ENCODE measurements at regions not wholly inside any gene's neighbourhood (a gene's known extent, or its start where the extent isn't known, plus 50 kb on each side); places are given as distances from the start of the nearest gene placed in this dataset.

DNA sequence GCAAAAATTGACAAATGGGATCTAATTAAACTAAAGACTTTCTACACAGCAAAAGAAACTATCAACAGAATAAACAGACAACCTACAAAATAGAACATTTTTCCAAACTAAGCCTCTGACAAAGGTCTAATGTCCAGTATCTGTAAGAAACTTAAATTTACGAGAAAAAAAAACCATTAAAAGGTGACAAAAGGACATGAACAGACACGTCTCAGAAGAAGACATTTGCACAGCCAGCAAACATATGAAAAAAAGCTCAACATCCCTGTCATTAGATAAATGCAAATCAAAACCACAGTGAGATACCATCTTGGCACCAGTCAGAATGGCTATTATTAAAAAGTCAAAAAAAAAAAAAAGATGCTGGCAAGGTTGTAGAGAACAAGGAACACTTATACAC, 70.6 kb upstream of the GRIK2 start (continued):
- TF ChIP-seq, protein P1, sequence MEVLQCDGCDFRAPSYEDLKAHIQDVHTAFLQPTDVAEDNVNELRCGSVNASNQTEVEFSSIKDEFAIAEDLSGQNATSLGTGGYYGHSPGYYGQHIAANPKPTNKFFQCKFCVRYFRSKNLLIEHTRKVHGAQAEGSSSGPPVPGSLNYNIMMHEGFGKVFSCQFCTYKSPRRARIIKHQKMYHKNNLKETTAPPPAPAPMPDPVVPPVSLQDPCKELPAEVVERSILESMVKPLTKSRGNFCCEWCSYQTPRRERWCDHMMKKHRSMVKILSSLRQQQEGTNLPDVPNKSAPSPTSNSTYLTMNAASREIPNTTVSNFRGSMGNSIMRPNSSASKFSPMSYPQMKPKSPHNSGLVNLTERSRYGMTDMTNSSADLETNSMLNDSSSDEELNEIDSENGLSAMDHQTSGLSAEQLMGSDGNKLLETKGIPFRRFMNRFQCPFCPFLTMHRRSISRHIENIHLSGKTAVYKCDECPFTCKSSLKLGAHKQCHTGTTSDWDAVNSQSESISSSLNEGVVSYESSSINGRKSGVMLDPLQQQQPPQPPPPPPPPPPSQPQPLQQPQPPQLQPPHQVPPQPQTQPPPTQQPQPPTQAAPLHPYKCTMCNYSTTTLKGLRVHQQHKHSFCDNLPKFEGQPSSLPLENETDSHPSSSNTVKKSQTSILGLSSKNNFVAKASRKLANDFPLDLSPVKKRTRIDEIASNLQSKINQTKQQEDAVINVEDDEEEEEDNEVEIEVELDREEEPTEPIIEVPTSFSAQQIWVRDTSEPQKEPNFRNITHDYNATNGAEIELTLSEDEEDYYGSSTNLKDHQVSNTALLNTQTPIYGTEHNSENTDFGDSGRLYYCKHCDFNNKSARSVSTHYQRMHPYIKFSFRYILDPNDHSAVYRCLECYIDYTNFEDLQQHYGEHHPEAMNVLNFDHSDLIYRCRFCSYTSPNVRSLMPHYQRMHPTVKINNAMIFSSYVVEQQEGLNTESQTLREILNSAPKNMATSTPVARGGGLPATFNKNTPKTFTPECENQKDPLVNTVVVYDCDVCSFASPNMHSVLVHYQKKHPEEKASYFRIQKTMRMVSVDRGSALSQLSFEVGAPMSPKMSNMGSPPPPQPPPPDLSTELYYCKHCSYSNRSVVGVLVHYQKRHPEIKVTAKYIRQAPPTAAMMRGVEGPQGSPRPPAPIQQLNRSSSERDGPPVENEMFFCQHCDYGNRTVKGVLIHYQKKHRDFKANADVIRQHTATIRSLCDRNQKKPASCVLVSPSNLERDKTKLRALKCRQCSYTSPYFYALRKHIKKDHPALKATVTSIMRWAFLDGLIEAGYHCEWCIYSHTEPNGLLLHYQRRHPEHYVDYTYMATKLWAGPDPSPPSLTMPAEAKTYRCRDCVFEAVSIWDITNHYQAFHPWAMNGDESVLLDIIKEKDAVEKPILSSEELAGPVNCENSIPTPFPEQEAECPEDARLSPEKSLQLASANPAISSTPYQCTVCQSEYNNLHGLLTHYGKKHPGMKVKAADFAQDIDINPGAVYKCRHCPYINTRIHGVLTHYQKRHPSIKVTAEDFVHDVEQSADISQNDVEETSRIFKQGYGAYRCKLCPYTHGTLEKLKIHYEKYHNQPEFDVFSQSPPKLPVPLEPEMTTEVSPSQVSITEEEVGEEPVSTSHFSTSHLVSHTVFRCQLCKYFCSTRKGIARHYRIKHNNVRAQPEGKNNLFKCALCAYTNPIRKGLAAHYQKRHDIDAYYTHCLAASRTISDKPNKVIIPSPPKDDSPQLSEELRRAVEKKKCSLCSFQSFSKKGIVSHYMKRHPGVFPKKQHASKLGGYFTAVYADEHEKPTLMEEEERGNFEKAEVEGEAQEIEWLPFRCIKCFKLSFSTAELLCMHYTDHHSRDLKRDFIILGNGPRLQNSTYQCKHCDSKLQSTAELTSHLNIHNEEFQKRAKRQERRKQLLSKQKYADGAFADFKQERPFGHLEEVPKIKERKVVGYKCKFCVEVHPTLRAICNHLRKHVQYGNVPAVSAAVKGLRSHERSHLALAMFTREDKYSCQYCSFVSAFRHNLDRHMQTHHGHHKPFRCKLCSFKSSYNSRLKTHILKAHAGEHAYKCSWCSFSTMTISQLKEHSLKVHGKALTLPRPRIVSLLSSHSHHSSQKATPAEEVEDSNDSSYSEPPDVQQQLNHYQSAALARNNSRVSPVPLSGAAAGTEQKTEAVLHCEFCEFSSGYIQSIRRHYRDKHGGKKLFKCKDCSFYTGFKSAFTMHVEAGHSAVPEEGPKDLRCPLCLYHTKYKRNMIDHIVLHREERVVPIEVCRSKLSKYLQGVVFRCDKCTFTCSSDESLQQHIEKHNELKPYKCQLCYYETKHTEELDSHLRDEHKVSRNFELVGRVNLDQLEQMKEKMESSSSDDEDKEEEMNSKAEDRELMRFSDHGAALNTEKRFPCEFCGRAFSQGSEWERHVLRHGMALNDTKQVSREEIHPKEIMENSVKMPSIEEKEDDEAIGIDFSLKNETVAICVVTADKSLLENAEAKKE (CRISPR knock-in tag; IDR thresholded peaks at IDR 0.05) = no peak

DNA sequence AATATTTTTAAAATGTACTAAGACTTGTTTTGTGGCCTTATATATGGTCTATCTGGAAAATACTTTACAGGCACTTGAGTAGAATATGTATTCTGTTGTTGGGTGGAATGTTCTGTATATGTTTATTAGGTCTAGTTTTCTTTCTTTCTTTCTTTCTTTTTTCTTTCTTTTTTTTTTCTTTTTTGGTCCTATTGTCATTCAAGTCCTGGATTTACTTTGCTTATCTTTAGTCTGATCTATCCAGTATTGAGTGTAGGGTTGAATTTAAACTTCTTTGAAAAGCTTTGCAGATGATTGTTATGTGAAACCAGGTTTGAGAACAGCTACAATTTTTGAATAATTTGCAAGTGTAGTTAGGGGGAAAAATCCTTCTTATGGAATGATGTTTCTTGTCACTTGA, 67.1 kb upstream of the GRIK2 start:
- Histone ChIP-seq H4K20me1 (replicated peaks; ENCODE audit: insufficient read depth) (no peaks in the 10 kb centered on the region), H3K4me3 (no peak overlapping the region), H3K4me1 (ENCODE audit: insufficient read depth) (peaks cover 9% of the 10 kb centered on the region; the same call in 1 of the 2 replicates), H3K4me2 (no peak overlapping the region), H3K36me3 (ENCODE audit: insufficient read depth) (no peaks in the 10 kb centered on the region), H3F3A (replicated peaks; ENCODE audit: low read depth) (no peaks in the 10 kb centered on the region), H3K79me2 (replicated peaks; ENCODE audit: insufficient read depth) (no peaks in the 10 kb centered on the region), H3K9me2 (ENCODE audit: insufficient read depth) (no peaks in the 10 kb centered on the region), H3K27me3 (ENCODE audit: insufficient read depth) (no peaks in the 10 kb centered on the region), H3K27ac (ENCODE audit: low read depth) (no peak overlapping the region), H2AFZ (no peak overlapping the region)
- no peaks in the 10 kb centered on the region for H3K27me3 Mint-ChIP-seq (ENCODE audit: insufficient read depth, low read depth, poor library complexity)
- DNase-seq (ENCODE audit: low spot score) (no peak), ATAC-seq (no peak)
- H3K4me3 Mint-ChIP-seq = no peak overlapping the region
- H3K27ac Mint-ChIP-seq = peak overlapping the region; percentile 31; the same call in 1 of the 2 replicates
- no peaks in the 10 kb centered on the region for H3K9me3 Mint-ChIP-seq
- peaks cover 6% of the 10 kb centered on the region; the same call in 2 of the 3 replicates for H3K4me1 Mint-ChIP-seq
- H3K36me3 Mint-ChIP-seq (ENCODE audit: low read depth) = no peaks in the 10 kb centered on the region
- no peak for TF ChIP-seq JUNB (IDR thresholded peaks at IDR 0.05; ENCODE audit: unreplicated experiment)
- no peak for TF ChIP-seq POLR2AphosphoS5 (IDR thresholded peaks at IDR 0.05; ENCODE audit: low read depth)
- no peak for TF ChIP-seq ZNF331 (CRISPR knock-in tag; IDR thresholded peaks at IDR 0.05; ENCODE audit: low read depth)
- TF ChIP-seq EZH2 (IDR thresholded peaks at IDR 0.05; ENCODE audit: low read depth, unreplicated experiment) = no peak
- TF ChIP-seq, protein P2, sequence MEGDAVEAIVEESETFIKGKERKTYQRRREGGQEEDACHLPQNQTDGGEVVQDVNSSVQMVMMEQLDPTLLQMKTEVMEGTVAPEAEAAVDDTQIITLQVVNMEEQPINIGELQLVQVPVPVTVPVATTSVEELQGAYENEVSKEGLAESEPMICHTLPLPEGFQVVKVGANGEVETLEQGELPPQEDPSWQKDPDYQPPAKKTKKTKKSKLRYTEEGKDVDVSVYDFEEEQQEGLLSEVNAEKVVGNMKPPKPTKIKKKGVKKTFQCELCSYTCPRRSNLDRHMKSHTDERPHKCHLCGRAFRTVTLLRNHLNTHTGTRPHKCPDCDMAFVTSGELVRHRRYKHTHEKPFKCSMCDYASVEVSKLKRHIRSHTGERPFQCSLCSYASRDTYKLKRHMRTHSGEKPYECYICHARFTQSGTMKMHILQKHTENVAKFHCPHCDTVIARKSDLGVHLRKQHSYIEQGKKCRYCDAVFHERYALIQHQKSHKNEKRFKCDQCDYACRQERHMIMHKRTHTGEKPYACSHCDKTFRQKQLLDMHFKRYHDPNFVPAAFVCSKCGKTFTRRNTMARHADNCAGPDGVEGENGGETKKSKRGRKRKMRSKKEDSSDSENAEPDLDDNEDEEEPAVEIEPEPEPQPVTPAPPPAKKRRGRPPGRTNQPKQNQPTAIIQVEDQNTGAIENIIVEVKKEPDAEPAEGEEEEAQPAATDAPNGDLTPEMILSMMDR (conservative IDR thresholded peaks at IDR 0.05; ENCODE audit: low read depth in 2 of 2) = no peak
- TF ChIP-seq, protein P3, sequence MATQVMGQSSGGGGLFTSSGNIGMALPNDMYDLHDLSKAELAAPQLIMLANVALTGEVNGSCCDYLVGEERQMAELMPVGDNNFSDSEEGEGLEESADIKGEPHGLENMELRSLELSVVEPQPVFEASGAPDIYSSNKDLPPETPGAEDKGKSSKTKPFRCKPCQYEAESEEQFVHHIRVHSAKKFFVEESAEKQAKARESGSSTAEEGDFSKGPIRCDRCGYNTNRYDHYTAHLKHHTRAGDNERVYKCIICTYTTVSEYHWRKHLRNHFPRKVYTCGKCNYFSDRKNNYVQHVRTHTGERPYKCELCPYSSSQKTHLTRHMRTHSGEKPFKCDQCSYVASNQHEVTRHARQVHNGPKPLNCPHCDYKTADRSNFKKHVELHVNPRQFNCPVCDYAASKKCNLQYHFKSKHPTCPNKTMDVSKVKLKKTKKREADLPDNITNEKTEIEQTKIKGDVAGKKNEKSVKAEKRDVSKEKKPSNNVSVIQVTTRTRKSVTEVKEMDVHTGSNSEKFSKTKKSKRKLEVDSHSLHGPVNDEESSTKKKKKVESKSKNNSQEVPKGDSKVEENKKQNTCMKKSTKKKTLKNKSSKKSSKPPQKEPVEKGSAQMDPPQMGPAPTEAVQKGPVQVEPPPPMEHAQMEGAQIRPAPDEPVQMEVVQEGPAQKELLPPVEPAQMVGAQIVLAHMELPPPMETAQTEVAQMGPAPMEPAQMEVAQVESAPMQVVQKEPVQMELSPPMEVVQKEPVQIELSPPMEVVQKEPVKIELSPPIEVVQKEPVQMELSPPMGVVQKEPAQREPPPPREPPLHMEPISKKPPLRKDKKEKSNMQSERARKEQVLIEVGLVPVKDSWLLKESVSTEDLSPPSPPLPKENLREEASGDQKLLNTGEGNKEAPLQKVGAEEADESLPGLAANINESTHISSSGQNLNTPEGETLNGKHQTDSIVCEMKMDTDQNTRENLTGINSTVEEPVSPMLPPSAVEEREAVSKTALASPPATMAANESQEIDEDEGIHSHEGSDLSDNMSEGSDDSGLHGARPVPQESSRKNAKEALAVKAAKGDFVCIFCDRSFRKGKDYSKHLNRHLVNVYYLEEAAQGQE (IDR thresholded peaks at IDR 0.05; ENCODE audit: unreplicated experiment) = no peak
